ENCODE measurements at regions not wholly inside any gene's neighbourhood (a gene's known extent, or its start where the extent isn't known, plus 50 kb on each side); places are given as distances from the start of the nearest gene placed in this dataset.
"Not testable (repeated sequence)": the region's sequence is repeated elsewhere in the genome, so short reads cannot be mapped to it uniquely, and the experiment has no call there.

DNA sequence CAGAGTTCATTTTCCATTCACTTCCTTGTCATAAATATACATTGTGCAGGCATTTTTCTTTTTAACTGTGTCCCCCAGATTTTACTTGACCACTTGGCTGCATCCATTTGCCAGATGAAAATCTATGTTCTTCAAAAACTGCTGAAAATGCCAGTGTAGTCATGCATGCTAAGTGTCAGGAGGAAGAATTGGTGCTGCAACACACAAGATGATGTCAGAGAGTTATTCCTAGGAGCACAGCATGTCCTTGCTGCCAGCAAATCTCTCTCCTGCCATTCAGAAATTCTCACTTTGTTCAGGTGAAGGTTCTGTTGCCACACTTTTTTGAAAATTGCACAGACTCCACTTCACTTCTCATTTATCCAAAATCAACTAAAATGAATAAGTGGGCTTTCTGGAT lies 106.4 kb upstream of the MAGI3 start:
- no peak overlapping the region for H3K4me3 ChIP-seq (ENCODE audit: low read length)
- DNase-seq (ENCODE audit: low read depth, low spot score), result no peak

DNA sequence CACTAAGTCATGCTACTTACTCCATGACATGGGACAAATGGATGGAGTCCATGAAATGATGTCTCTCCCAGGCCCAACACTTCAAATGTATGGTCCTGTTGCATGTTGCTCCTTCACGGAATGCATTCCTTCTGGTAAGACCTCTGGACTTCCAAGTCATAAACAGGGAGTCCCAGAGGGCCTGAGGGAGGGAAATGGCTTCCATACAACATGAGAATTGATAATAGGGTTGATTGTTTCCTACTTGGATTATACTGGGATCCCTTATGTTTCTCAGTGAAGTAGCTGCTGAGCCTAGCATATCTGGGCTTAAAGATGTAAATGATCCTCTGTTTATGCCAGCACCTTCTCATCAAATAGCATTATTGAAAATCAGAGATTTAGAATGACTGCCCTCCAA lies 104.2 kb upstream of the MAGI3 start:
- no peak overlapping the region for H3K4me3 ChIP-seq (ENCODE audit: low read length)
- no peak for DNase-seq (ENCODE audit: low read depth, low spot score)

DNA sequence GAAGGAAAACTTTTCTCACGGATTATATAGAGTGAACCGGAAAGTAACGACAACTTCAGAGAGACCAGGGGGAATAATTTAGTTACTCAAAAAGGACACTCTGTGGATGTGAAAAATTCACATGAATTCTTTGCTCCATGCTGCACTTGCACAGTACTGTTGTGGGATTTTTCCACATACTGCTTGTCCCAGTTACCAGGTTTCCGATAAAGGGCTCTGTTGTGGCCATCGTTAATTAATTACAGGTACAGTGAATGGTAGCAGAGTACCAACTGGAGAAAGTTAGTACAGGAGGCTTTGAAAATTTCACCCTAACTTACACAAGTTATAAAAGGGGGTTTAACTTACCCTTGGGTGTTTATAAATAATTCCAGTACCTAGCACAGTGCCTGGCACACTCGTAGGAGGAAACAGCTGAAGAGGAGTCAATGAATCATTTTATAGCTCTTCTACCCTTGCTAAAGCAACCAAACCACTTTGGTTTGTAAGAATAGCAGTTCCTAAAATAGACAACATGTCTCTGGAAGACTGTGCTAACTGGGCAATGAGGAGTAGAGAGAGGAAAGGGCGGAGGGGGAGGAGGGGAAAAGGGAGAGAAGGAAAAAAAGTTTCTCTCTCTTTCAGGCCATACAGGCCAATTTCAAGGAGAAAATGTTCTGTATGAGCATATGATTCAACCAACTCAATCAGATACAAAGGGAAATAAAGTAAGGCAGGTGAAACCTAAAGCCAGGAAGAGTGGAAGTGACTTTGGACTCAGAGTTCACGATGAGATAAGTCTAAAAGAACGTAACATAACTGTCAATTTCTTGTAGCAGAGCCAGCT lies 98.3 kb upstream of the MAGI3 start:
- DNase-seq (ENCODE audit: low read depth, low spot score), result no peak
- H3K4me3 ChIP-seq (ENCODE audit: low read length), result no peak overlapping the region

DNA sequence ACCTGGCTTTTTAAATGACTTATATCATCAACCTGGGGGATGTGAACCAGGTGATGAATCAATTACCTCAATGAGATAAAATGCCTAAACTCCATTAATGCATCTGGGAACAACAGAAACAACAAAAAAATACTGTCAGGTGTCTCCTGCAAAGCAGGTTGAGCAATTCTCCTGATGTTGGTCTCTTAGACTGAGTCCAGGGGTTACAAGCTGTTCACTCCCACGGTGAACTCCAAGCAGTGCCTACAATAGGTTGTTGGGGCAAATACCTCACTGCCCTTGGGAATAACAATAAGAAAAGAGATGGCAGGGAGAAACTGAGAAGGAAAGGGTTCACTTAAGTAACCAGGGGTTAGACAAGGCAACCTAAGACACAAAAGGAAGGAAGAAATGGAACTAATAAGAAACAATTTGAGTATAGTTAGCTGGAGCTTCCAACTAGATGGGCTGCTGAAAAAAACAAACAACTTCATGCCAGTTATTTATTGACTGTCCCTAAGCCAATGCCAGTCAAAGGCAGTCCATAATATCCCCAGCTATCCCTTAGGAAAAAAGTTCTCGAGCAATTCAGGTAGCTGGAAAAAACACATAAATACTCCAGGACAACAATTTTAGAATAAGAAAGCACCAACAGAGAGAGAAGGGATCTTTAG lies 97.6 kb upstream of the MAGI3 start:
- no peak overlapping the region for H3K4me3 ChIP-seq (ENCODE audit: low read length)
- DNase-seq (ENCODE audit: low read depth, low spot score), result no peak

DNA sequence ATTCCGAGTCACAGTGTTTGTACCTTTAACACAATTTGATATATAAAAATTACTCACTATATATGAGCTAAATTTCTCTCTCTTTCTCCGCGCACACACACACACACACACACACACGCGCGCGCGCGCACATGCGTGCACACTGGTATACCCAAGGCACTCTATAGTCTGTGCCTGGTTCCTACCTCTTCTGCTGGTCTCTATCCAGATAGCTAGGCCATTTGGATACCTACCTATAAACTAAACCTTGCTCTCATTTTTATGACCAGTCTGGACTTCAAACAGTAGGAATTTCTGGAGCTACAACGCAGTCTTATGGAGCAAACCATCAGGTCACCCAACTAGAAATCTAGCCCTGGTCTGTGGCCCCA lies 97.1 kb upstream of the MAGI3 start:
- H3K4me3 ChIP-seq (ENCODE audit: low read length), result no peak overlapping the region
- no peak for DNase-seq (ENCODE audit: low read depth, low spot score)

DNA sequence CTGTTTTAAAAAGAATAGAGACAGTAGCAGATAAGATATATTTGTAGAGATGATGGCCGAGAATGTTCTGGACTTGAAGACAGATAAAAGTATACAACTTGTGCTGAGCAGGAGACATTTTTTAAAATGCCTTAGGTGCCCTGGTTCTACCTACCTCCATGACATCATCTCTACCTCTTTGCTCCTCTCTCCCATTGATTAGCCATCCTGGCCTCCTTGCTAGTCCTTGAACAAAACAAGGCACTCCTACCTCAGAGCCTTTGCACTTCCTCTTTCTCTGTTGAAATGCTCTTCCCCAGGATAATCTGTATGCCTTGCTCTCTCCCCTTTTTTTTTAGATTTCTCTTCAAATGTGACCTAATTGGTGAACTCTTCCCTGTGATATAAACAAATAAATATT lies 92.6 kb upstream of the MAGI3 start:
- no peak for DNase-seq (ENCODE audit: low read depth, low spot score)
- H3K4me3 ChIP-seq (ENCODE audit: low read length), result no peak overlapping the region

DNA sequence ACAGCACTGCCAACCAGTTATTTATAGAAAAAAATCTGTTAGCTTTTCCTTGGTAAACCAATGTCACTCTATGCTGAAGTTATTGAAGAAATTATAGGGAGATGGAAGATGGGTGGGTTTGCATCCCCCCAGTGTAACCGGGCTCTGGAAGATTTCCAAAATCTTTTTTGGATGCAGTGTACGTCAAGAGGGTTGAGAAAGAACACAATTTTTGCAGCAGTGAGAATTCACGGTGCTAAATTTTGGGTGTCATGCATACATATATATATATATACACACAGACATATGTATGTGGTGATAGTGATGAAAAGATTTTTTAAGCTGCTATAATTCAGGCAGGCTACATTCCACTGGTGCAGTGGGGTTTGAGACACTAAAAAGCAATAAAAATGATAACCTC lies 91.4 kb upstream of the MAGI3 start:
- H3K4me3 ChIP-seq (ENCODE audit: low read length), result no peak overlapping the region
- DNase-seq (ENCODE audit: low read depth, low spot score), result no peak

DNA sequence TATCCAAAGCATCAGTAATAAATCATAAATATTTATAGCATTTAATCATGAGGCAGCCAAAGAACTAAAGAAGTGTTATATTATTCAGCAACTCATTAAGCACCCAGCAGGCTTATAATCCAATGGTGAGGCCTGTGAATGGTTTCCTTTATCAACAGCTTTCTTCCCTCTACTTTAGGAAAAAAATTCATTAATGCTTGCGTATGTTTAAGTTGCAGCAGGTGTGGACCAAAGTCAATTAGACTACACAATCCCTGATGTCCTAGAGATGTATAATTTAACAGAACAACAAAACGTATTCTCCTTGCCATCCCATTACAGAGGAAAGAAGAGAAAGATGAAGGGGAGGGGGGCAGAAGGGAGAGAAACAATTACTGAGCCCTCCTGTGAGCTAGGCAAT lies 87.7 kb upstream of the MAGI3 start:
- no peak overlapping the region for H3K4me3 ChIP-seq (ENCODE audit: low read length)
- DNase-seq (ENCODE audit: low read depth, low spot score), result no peak

DNA sequence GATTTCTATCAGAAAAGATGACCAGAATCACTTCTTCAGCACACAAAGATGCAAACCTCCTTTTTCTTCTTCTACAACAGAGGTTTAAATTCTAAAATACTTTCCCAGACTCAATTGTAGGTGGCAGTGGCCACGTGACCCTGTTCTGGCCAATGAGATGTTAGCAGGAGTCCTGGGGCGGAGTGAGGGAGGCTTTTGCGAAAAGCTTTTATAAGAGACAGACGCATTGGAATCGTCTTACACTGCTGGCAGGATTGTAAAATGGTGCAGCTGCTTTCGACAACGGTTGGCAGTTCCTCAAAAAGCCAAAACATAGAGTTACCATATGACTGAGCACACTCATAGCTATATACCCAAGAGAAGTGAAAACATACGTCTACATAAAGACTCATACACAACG lies 87.0 kb upstream of the MAGI3 start:
- no peak for DNase-seq (ENCODE audit: low read depth, low spot score)
- H3K4me3 ChIP-seq (ENCODE audit: low read length), result no peak overlapping the region

DNA sequence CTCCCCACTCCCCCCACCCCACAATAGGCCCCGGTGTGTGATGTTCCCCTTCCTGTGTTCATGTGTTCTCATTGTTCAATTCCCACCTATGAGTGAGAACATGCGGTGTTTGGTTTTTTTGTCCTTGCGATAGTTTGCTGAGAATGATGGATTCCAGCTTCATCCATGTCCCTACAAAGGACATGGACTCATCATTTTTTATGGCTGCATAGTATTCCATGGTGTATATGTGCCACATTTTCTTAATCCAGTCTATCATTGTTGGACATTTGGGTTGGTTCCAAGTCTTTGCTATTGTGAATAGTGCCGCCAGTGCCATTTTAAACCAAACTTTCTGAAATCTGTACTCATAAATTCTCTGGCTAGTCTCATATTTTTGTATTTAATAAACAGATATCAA lies 85.3 kb upstream of the MAGI3 start:
- H3K4me3 ChIP-seq (ENCODE audit: low read length); DNase-seq (ENCODE audit: low read depth, low spot score): not testable (repeated sequence)

DNA sequence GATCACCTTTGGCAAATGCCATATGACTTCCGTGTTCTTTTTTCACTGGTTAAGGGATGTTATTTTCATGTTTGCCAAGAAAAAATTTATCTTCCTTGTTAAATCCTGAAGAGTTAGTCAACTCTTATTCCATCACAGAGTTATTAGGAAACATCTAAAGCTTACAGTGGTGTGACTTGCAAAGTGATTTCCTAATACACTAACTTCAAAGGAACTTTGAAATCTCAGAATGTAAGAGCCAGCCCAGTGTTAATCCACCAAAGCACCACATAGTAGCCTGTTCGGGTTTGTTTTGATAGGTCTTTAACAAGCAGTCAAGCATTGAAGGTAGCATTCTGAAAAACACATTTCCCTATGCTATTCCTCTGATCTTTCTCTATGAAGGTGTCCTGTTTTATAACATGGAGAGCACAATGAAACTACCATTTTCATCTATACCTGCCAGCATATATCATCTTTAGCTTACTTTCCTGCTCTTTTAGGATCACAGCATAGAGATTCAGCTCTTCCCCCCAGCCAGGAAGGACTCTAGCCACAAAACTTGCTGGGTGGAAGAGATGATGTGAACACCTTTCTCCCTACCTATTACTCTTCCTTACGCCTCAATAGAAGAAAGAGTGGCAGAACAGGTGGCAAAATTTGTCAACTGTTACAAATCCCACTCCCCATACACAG lies 82.4 kb upstream of the MAGI3 start:
- no peak for DNase-seq (ENCODE audit: low read depth, low spot score)

DNA sequence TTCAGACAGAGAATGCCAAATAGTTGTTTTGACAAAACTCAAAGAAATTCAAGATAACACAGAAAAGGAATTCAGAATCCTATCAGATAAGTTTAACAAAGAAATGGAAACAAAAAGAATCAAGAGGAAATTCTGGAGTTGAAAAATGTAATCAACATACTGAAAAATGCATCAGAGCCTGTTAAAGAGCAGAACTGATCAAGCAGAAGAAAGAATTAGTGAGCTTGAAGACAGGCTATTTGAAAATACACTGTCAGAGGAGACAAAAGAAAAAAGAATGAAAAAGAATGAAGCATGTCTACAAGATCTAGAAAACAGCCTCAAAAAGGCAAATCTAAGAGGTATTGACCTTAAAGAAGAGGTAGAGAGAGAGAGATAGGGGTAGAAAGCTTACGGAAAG lies 77.7 kb upstream of the MAGI3 start:
- H3K4me3 ChIP-seq (ENCODE audit: low read length); DNase-seq (ENCODE audit: low read depth, low spot score): not testable (repeated sequence)

More for the DNA sequence above, 82.4 kb upstream of the MAGI3 start:
- H3K4me3 ChIP-seq (ENCODE audit: low read length), result no peak overlapping the region

DNA sequence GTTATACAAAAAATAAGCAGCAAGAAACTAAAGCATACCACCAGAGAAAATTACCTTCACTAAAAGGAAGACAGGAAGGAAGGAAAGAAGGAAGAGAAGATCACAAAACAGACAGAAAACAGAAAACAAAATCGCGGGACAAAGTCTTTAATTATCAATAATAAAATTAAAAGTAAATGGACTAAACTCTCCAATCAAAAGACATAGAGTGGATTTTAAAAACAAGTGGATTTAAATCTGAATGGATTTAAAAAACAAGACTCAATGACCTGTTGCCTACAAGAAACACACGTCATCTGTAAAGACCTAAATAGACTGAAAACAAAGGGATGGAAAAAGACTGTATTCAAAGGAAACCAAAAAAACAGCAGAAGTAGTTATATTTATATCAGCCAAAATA lies 75.7 kb upstream of the MAGI3 start:
- DNase-seq (ENCODE audit: low read depth, low spot score), result no peak
- H3K4me3 ChIP-seq (ENCODE audit: low read length), result no peak overlapping the region

DNA sequence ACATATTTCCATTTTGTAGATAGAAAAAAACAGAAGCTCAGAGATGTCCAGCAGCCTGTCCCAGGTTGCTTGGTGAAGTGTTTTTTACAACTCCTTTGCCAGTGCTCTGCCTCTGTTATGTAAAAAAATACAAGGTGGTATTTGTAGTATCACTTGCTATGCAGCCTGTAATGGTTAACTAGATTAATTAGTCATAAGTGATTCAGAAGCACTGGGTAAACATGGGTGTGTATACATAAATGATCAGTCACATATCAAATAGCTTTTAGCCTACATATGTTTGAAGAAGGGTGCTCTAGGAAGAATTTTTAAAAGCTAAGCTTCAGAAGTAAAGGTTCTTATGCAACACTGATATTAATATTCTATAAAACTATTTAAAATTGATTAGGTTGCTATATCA lies 70.0 kb upstream of the MAGI3 start:
- no peak overlapping the region for H3K4me3 ChIP-seq (ENCODE audit: low read length)
- DNase-seq (ENCODE audit: low read depth, low spot score), result no peak

DNA sequence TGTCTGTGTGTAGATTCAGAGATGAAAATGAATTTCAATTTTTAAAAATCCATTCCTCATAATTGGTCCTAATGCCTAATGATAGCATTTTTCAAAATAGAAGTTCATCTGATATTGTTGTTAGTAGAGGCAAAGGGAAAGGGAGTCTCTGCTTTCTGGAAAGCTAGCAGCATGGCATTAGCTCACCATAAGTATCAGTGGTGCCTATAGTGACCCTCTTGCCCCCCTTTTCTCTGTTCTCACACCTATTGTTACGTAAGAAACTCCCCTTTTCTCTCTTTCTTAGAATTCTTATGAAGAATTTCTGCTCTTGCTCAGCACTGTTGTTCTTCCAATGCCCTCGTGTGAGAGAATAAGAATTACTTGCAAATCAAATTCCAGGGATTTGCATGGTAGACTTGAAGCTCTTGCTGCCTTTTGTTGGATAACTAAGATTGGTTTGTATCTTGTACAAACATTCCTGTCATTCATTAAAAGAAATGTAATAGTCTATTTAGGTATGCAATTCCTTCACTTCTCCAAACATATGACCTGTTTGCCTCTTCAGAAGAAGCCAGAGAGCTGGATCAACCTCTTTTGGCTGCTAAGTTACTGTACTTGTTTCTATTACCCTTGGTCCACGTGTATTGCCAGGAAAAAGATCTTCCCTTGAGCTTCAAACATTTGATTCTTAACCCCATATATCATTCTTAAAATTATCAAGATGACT lies 69.2 kb upstream of the MAGI3 start:
- no peak overlapping the region for H3K4me3 ChIP-seq (ENCODE audit: low read length)
- no peak for DNase-seq (ENCODE audit: low read depth, low spot score)

DNA sequence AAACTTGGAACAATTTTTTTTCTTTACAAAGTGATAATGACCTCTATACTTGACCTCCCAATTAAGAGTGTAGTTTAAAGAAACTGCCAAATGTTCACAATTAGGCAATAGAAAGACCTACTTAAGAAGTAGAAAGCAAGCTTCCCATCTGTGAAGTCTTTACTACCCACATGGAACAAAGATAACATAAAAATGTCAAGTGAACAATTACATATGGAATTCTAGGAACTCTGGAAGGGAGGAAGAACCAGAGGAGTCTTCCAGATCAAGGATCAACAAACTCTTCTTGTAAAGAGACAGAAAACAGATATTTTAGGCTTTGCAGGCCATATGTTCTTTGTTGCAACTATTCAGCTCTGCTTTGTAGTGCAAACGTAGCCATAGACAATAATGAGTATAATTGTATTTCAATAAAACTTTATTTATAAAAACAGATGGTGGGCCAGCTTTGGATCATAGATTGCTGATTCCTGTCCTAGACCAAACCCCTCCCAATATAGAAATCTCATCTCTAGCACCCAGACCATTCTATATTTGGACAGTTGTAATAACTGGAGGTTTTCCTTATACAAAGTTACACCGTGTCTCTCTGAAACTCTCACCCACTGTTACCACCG lies 68.4 kb upstream of the MAGI3 start:
- H3K4me3 ChIP-seq (ENCODE audit: low read length), result no peak overlapping the region
- DNase-seq (ENCODE audit: low read depth, low spot score), result no peak

DNA sequence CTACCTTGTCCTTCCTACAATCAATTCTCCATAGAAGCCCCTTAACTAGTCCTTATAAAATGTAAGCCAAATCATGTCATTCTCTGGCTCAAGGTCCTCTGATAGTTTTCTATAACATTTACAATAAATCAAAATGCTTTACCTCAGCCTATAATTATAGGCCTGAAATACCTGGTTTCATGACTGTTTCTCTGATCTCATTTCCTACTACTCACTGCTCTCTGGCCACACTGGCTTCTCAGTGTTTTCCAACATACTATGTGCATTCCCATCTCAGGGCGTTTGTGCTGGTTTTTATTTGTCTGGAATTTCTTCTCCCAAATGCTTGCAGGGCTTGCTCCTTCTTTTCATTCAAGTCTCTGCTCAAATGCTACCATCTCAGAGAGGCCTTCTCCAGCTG lies 67.9 kb upstream of the MAGI3 start:
- no peak for DNase-seq (ENCODE audit: low read depth, low spot score)
- no peak overlapping the region for H3K4me3 ChIP-seq (ENCODE audit: low read length)

DNA sequence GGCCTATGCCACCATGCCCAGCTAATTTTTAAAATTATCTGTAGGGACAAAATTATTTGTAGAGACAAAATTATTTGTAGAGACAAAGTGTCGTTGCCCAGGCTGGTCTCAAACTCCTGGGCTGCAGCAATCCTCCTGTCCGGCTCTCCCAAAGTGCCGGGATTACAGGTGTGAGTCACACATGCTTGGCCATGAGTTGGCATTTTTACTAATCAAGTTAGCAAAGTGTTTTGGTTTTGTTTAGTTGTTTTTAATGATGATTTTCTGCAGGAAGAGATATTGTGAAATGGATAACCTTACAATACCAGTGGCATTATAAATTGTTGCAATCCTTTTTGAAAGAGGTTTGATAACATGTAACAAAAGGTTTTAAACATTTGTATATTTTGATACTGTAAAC lies 65.3 kb upstream of the MAGI3 start:
- DNase-seq (ENCODE audit: low read depth, low spot score), result no peak
- no peak overlapping the region for H3K4me3 ChIP-seq (ENCODE audit: low read length)

DNA sequence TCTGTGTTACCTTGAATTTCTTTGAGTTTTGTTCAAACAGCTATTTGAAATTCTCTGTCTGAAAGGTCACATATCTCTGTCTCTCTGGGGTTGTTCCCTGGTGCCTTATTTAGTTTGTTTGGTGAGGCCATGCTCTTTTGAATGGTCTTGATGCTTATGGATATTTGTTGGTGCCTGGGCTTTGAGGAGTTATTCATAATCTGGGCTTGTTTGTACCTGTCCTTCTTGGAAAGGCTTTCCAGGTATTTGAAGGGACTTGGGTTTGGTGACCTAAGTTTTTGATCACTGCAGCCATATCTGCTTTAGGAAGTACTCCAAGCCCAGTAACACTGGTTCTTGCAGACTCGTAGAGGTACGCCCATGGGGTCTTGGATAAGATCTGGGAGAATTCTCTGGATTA lies 63.3 kb upstream of the MAGI3 start:
- no peak overlapping the region for H3K4me3 ChIP-seq (ENCODE audit: low read length)
- no peak for DNase-seq (ENCODE audit: low read depth, low spot score)

DNA sequence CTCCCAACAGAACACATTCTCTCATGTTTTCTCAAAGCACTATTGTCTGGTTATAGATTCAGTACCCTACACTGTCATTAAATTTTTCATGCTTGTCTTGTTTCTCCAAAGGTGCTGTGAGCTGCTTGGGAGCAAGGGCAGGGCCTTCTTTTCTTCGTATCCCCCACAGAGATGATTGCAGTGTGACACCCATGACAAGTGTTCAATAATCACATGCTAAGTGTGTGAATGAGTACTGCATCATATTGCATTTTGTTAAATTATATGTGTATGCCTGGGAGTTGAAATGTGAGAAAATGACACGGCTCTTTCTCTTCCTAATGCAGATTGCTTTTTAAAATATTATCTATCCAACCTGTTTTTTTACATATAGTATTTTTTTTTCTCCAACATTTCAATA lies 57.3 kb upstream of the MAGI3 start:
- no peak for DNase-seq (ENCODE audit: low read depth, low spot score)
- H3K4me3 ChIP-seq (ENCODE audit: low read length), result no peak overlapping the region
